Caco-2 (cell line): ENCODE measurements at regions not wholly inside any gene's neighbourhood (a gene's known extent, or its start where the extent isn't known, plus 50 kb on each side); places are given as distances from the start of the nearest gene placed in this dataset.

Experiments used
- BruUV-seq: library from RNA; stranded (reverse); fragments of 400-500 nt; replicated peaks from 2 replicates; lab custom pipeline; 2021; lab: Mats Ljungman, UMichigan
- CTCF ChIA-PET: fragments of 300-600 bp; sonication (Branson Sonifier 250); formaldehyde crosslinking; loops from one replicate; lab custom pipeline; 2022; ENCODE audit warnings: antibody characterized with exemption; lab: Charles Lee
- POLR2A ChIA-PET: fragments of 300-600 bp; sonication (Branson Sonifier 250); formaldehyde crosslinking; loops from one replicate; lab custom pipeline; 2022; ENCODE audit warnings: antibody characterized with exemption; lab: Charles Lee
- DNase-seq, 2 experiments: peaks; one replicate each; pipeline versions ENCODE4 v3.0.0 to v3.0.0-alpha.2; 2020 to 2022
- H3K27me3 ChIP-seq: replicated peaks from 2 replicates; pipeline ENCODE4 v1.6.0; 2011; ENCODE audit warnings: low read length; ENCODE audit not compliant: control insufficient read depth, insufficient read depth
- H3K36me3 ChIP-seq: 2 replicates; pipeline ENCODE4 v1.5.1; 2011; ENCODE audit warnings: low read length; ENCODE audit not compliant: control insufficient read depth, insufficient read depth
- H3K4me1 ChIP-seq: fragments of 250-450 bp; sonication (Bioruptor Pico); 2 replicates; pipeline ENCODE4 v1.5.1; 2020; ENCODE audit warnings: mild to moderate bottlenecking
- H3K4me3 ChIP-seq: 2 replicates; pipeline ENCODE4 v1.5.1; 2011; ENCODE audit warnings: low read depth, mild to moderate bottlenecking, control low read depth, low read length
- H3K9me3 ChIP-seq: fragments of 250-450 bp; sonication (Bioruptor Pico); 2 replicates; pipeline ENCODE4 v1.5.1; 2020; ENCODE audit warnings: mild to moderate bottlenecking, moderate library complexity
- H3K27ac Mint-ChIP-seq: one replicate; pipeline ENCODE4 v1.8.0; 2022; ENCODE audit warnings: mixed read lengths; ENCODE audit not compliant: unreplicated experiment
- H3K27me3 Mint-ChIP-seq: one replicate; pipeline ENCODE4 v1.8.0; 2022; ENCODE audit warnings: mixed read lengths; ENCODE audit not compliant: insufficient read depth, unreplicated experiment
- H3K36me3 Mint-ChIP-seq: one replicate; pipeline ENCODE4 v1.8.0; 2022; ENCODE audit warnings: mild to moderate bottlenecking, mixed read lengths; ENCODE audit not compliant: insufficient read depth, unreplicated experiment
- H3K4me1 Mint-ChIP-seq: one replicate; pipeline ENCODE4 v1.8.0; 2022; ENCODE audit warnings: low read depth, mixed read lengths; ENCODE audit not compliant: unreplicated experiment
- H3K4me3 Mint-ChIP-seq: one replicate; pipeline ENCODE4 v1.8.0; 2022; ENCODE audit warnings: mild to moderate bottlenecking, moderate library complexity, mixed read lengths; ENCODE audit not compliant: unreplicated experiment
- H3K9me3 Mint-ChIP-seq: one replicate; pipeline ENCODE4 v1.8.0; 2022; ENCODE audit warnings: mixed read lengths; ENCODE audit not compliant: unreplicated experiment
- intact Hi-C: fragments of 100-400 bp; cut with micrococcal nuclease; formaldehyde crosslinking; loops from one replicate; pipeline ENCODE4 v1.10.0; 2022; ENCODE audit not compliant: unreplicated experiment
- TF ChIP-seq, protein P1 (sequence below), 2 experiments: fragments of 200-600 bp in 1 of 2; IDR thresholded peaks; 1 replicate in 1 of 2; 2 replicates in 1 of 2; pipeline versions ENCODE4 v1.5.1 to v1.8.0; 2011 to 2022; ENCODE audit warnings: antibody characterized with exemption in 1 of 2, control low read depth in 1 of 2, inconsistent platforms in 1 of 2, low read depth in 1 of 2, low read length in 1 of 2, mild to moderate bottlenecking in 1 of 2, moderate library complexity in 1 of 2; ENCODE audit not compliant: insufficient read depth in 1 of 2, severe bottlenecking in 1 of 2, unreplicated experiment in 1 of 2

DNA sequence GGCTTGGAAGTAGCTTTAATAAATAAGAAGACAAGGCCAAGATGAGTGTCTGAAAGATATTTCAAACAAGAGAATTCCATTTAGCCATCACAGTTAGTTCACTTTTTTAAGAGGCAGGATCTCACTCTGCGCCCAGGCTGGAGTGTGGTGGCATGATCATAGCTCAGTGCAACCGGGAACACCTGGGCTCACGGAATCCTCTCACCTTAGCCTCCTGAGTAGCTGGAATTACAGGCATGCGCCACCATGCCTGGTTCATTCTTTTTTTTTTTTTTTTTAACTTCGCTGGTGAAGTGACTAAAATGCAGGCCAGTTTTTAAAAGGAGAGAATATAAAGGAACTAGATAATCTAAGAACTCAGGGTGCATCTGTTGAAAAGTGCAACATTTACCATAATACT, 200.3 kb downstream of the KCTD12 start:
- Histone ChIP-seq H3K4me3 (no peak overlapping the region), H3K4me1 (no peaks in the 10 kb centered on the region), H3K36me3 (no peaks in the 10 kb centered on the region), H3K27me3 (no peaks in the 10 kb centered on the region), H3K9me3 (no peaks in the 10 kb centered on the region)
- Mint-ChIP-seq H3K36me3 (no peaks in the 10 kb centered on the region), H3K27ac (no peak overlapping the region), H3K4me1 (no peaks in the 10 kb centered on the region), H3K4me3 (no peak overlapping the region), H3K9me3 (no peaks in the 10 kb centered on the region), H3K27me3 (peaks cover 6% of the 10 kb centered on the region)
- intact Hi-C loops, result no loop called here
- ChIA-PET POLR2A (no interaction called here), CTCF (no interaction called here)
- TF ChIP-seq, protein P1, sequence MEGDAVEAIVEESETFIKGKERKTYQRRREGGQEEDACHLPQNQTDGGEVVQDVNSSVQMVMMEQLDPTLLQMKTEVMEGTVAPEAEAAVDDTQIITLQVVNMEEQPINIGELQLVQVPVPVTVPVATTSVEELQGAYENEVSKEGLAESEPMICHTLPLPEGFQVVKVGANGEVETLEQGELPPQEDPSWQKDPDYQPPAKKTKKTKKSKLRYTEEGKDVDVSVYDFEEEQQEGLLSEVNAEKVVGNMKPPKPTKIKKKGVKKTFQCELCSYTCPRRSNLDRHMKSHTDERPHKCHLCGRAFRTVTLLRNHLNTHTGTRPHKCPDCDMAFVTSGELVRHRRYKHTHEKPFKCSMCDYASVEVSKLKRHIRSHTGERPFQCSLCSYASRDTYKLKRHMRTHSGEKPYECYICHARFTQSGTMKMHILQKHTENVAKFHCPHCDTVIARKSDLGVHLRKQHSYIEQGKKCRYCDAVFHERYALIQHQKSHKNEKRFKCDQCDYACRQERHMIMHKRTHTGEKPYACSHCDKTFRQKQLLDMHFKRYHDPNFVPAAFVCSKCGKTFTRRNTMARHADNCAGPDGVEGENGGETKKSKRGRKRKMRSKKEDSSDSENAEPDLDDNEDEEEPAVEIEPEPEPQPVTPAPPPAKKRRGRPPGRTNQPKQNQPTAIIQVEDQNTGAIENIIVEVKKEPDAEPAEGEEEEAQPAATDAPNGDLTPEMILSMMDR (IDR thresholded peaks at IDR 0.05; ENCODE audit: insufficient read depth in 1 of 2, low read depth in 1 of 2, low read length in 1 of 2, severe bottlenecking in 1 of 2, unreplicated experiment in 1 of 2), result no peak
- DNase-seq, result no peak
- no TSS peak for BruUV-seq

DNA sequence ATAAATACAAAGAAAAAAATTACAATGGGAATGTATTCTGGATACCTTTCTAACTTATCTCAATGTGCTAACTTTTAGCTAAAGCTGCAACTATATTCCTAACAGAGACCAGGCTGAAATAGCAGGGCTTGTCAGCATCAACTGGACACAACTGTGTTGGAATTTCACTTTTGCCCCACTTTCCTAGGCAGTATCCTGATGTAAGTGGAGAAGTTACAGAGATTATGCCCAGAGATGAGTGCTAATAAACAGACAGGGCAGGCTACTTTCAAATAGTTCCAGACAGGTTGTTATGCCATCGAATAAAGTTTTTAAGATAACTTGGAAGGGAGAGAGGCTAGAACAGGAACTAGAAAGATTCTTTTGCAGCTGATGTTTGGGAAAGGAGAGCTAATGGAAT, 201.9 kb downstream of the KCTD12 start:
- TF ChIP-seq, protein P1 (IDR thresholded peaks at IDR 0.05; ENCODE audit: insufficient read depth in 1 of 2, low read depth in 1 of 2, low read length in 1 of 2, severe bottlenecking in 1 of 2, unreplicated experiment in 1 of 2), result no peak
- H3K4me3 ChIP-seq, result no peak overlapping the region
- intact Hi-C loops, result no loop called here
- H3K4me1 Mint-ChIP-seq, result no peaks in the 10 kb centered on the region
- H3K4me3 Mint-ChIP-seq, result no peak overlapping the region
- H3K27me3 ChIP-seq, result no peaks in the 10 kb centered on the region
- BruUV-seq, result no TSS peak
- no peaks in the 10 kb centered on the region for H3K9me3 Mint-ChIP-seq
- CTCF ChIA-PET, result no interaction called here
- POLR2A ChIA-PET, result no interaction called here
- H3K36me3 Mint-ChIP-seq, result no peaks in the 10 kb centered on the region
- no peak overlapping the region for H3K27ac Mint-ChIP-seq
- DNase-seq, result no peak
- no peaks in the 10 kb centered on the region for H3K36me3 ChIP-seq
- peaks cover 8% of the 10 kb centered on the region for H3K27me3 Mint-ChIP-seq
- H3K9me3 ChIP-seq, result no peaks in the 10 kb centered on the region
- no peaks in the 10 kb centered on the region for H3K4me1 ChIP-seq

DNA sequence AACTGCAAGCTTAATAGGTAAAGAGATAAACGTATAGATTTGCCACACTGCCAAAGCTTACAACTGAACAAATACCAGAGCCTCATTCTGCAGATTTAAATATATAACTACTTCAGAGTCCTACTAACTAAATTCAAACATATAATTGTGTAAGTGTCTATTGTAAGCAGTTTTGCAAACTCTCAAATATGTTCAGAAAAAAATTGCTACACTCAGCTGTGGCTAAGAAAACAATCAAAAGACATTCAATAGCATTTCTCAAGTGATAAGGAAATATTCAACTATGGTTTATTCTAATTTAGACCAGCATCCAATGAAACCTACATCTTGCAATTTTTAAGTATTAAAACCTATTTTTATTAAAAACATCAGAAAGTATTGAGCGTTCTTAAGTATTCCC, 202.4 kb downstream of the KCTD12 start:
- Histone ChIP-seq H3K27me3 (no peaks in the 10 kb centered on the region), H3K4me3 (no peak overlapping the region), H3K9me3 (no peaks in the 10 kb centered on the region), H3K36me3 (no peaks in the 10 kb centered on the region), H3K4me1 (no peaks in the 10 kb centered on the region)
- intact Hi-C loops, result no loop called here
- POLR2A ChIA-PET, result no interaction called here
- CTCF ChIA-PET, result no interaction called here
- DNase-seq, result no peak
- TF ChIP-seq, protein P1 (IDR thresholded peaks at IDR 0.05; ENCODE audit: insufficient read depth in 1 of 2, low read depth in 1 of 2, low read length in 1 of 2, severe bottlenecking in 1 of 2, unreplicated experiment in 1 of 2), result no peak
- H3K4me1 Mint-ChIP-seq, result no peaks in the 10 kb centered on the region
- H3K27me3 Mint-ChIP-seq, result peaks cover 8% of the 10 kb centered on the region
- H3K36me3 Mint-ChIP-seq, result no peaks in the 10 kb centered on the region
- no peak overlapping the region for H3K4me3 Mint-ChIP-seq
- no TSS peak for BruUV-seq
- H3K27ac Mint-ChIP-seq, result no peak overlapping the region
- H3K9me3 Mint-ChIP-seq, result no peaks in the 10 kb centered on the region
